ENCODE measurements at regions not wholly inside any gene's neighbourhood (a gene's known extent, or its start where the extent isn't known, plus 50 kb on each side); places are given as distances from the start of the nearest gene placed in this dataset.

GRCh38 chr10:3412071-3412582 is 239.5 kb upstream of the PITRM1 start:
- TF ChIP-seq CTCF (IDR thresholded peaks at IDR 0.05; ENCODE audit: extremely low read depth in 1 of 2, insufficient read depth in 1 of 2, low read depth in 1 of 2, low read length in 2 of 2) (no peak), POLR2AphosphoS5 (IDR thresholded peaks at IDR 0.05; ENCODE audit: insufficient read depth, low read depth, low read length) (no peak), POLR2A (IDR thresholded peaks at IDR 0.05; ENCODE audit: low read depth, low read length) (no peak)
